ENCODE measurements at regions not wholly inside any gene's neighbourhood (a gene's known extent, or its start where the extent isn't known, plus 50 kb on each side); places are given as distances from the start of the nearest gene placed in this dataset.

- Mint-ChIP-seq H3K9me3 (no peaks in the 10 kb centered on the region), H3K27ac (ENCODE audit: unreplicated experiment) (no peak overlapping the region), H3K36me3 (ENCODE audit: low read depth) (no peaks in the 10 kb centered on the region), H3K4me1 (peaks cover 10% of the 10 kb centered on the region), H3K4me3 (no peak overlapping the region), H3K27me3 (ENCODE audit: low read depth) (peaks cover 3% of the 10 kb centered on the region)
- DNase-seq (ENCODE audit: low read depth, low spot score), result no peak
- TF ChIP-seq CTCF (conservative IDR thresholded peaks at IDR 0.05), result no peak
Measured at GRCh38 chr13:59480396-59481259, 683.1 kb downstream of the DIAPH3 start.

- Mint-ChIP-seq H3K27me3 (ENCODE audit: low read depth) (peaks cover 3% of the 10 kb centered on the region), H3K4me1 (peaks cover 10% of the 10 kb centered on the region), H3K4me3 (no peak overlapping the region), H3K9me3 (peaks cover 3% of the 10 kb centered on the region), H3K36me3 (ENCODE audit: low read depth) (no peaks in the 10 kb centered on the region), H3K27ac (ENCODE audit: unreplicated experiment) (no peak overlapping the region)
- DNase-seq (ENCODE audit: low read depth, low spot score), result no peak
- TF ChIP-seq CTCF (conservative IDR thresholded peaks at IDR 0.05), result no peak
Measured at GRCh38 chr13:59483501-59484145, 680.1 kb downstream of the DIAPH3 start.

- H3K27ac Mint-ChIP-seq (ENCODE audit: unreplicated experiment), result no peak overlapping the region
- H3K27me3 Mint-ChIP-seq (ENCODE audit: low read depth), result no peaks in the 10 kb centered on the region
- H3K9me3 Mint-ChIP-seq, result peaks cover 3% of the 10 kb centered on the region
- no peaks in the 10 kb centered on the region for H3K36me3 Mint-ChIP-seq (ENCODE audit: low read depth)
- no peak overlapping the region for H3K4me3 Mint-ChIP-seq
- DNase-seq (ENCODE audit: low read depth, low spot score), result no peak
- peaks cover 3% of the 10 kb centered on the region for H3K4me1 Mint-ChIP-seq
- TF ChIP-seq CTCF (conservative IDR thresholded peaks at IDR 0.05), result no peak
Measured at GRCh38 chr13:59487883-59488282, 675.8 kb downstream of the DIAPH3 start.

- Mint-ChIP-seq H3K9me3 (peaks cover 3% of the 10 kb centered on the region), H3K4me1 (peaks cover 1% of the 10 kb centered on the region)
Measured at GRCh38 chr13:59488436-59488835, 675.3 kb downstream of the DIAPH3 start.

GRCh38 chr13:59490651-59491050, 673.1 kb downstream of the DIAPH3 start:
- no peaks in the 10 kb centered on the region for H3K36me3 Mint-ChIP-seq (ENCODE audit: low read depth)
- H3K27me3 Mint-ChIP-seq (ENCODE audit: low read depth), result no peaks in the 10 kb centered on the region
- peaks cover 3% of the 10 kb centered on the region for H3K9me3 Mint-ChIP-seq
- no peak overlapping the region for H3K27ac Mint-ChIP-seq (ENCODE audit: unreplicated experiment)
- H3K4me1 Mint-ChIP-seq, result no peaks in the 10 kb centered on the region
- no peak for TF ChIP-seq CTCF (conservative IDR thresholded peaks at IDR 0.05)
- H3K4me3 Mint-ChIP-seq, result no peak overlapping the region
- DNase-seq (ENCODE audit: low read depth, low spot score), result no peak

More at GRCh38 chr13:59488436-59488835, 675.3 kb downstream of the DIAPH3 start:
- Mint-ChIP-seq H3K36me3 (ENCODE audit: low read depth) (no peaks in the 10 kb centered on the region), H3K27ac (ENCODE audit: unreplicated experiment) (no peak overlapping the region), H3K4me3 (no peak overlapping the region), H3K27me3 (ENCODE audit: low read depth) (no peaks in the 10 kb centered on the region)
- TF ChIP-seq CTCF (conservative IDR thresholded peaks at IDR 0.05), result no peak
- no peak for DNase-seq (ENCODE audit: low read depth, low spot score)
